CD4-positive, alpha-beta memory T cell (primary cell): ENCODE measurements at regions not wholly inside any gene's neighbourhood (a gene's known extent, or its start where the extent isn't known, plus 50 kb on each side); places are given as distances from the start of the nearest gene placed in this dataset.
"Not testable (repeated sequence)": the region's sequence is repeated elsewhere in the genome, so short reads cannot be mapped to it uniquely, and the experiment has no call there.

Experiments used
- CTCF ChIA-PET: fragments of 350-600 bp; sonication (Branson Sonifier 250); formaldehyde crosslinking; loops from one replicate; lab custom pipeline; 2021; ENCODE audit warnings: inconsistent platforms; ENCODE audit not compliant: partially characterized antibody; lab: Charles Lee
- POLR2A ChIA-PET: fragments of 350-600 bp; sonication (Branson Sonifier 250); formaldehyde crosslinking; loops from one replicate; lab custom pipeline; 2021; ENCODE audit not compliant: partially characterized antibody; lab: Charles Lee
- DNase-seq, 5 donors: peaks; one replicate each; pipeline versions ENCODE4 v3.0.0 to v3.0.0-alpha.2; 2020 to 2022; ENCODE audit warnings: mixed read lengths in 1 of 5
- H3K27ac ChIP-seq: one replicate; pipeline ENCODE4 v1.7.0; 2013; ENCODE audit warnings: low read depth, low read length
- H3K27me3 ChIP-seq: 2 replicates; pipeline ENCODE4 v1.7.0; 2013; ENCODE audit warnings: mild to moderate bottlenecking, low read length, moderate library complexity; ENCODE audit not compliant: insufficient read depth
- H3K36me3 ChIP-seq: 2 replicates; pipeline ENCODE4 v1.7.0; 2013; ENCODE audit warnings: mild to moderate bottlenecking, low read length, moderate library complexity; ENCODE audit not compliant: insufficient read depth
- H3K4me1 ChIP-seq: 2 replicates; pipeline ENCODE4 v1.7.0; 2013; ENCODE audit warnings: mild to moderate bottlenecking, low read length, moderate library complexity; ENCODE audit not compliant: insufficient read depth
- H3K4me3 ChIP-seq, 2 donors: one replicate each; pipeline ENCODE4 v1.7.0; 2013; ENCODE audit warnings: low read length in 2 of 2, mild to moderate bottlenecking in 1 of 2
- H3K9me3 ChIP-seq, 2 donors: one replicate each; pipeline ENCODE4 v1.7.0; 2013; ENCODE audit warnings: low read length in 2 of 2, control low read depth in 1 of 2; ENCODE audit not compliant: control insufficient read depth in 1 of 2
- H3K27ac Mint-ChIP-seq, 7 donors: one replicate each; pipeline ENCODE4 v1.8.0; 2020 to 2021; ENCODE audit warnings: mixed read lengths in 7 of 7, mild to moderate bottlenecking in 6 of 7, inconsistent platforms in 3 of 7, moderate library complexity in 3 of 7
- H3K27me3 Mint-ChIP-seq, 2 donors: one replicate each; pipeline ENCODE4 v1.8.0; 2020 to 2021; ENCODE audit warnings: mixed read lengths in 2 of 2
- H3K36me3 Mint-ChIP-seq, 2 donors: one replicate each; pipeline ENCODE4 v1.8.0; 2020 to 2021; ENCODE audit warnings: mixed read lengths in 2 of 2, inconsistent platforms in 1 of 2, mild to moderate bottlenecking in 1 of 2
- H3K4me1 Mint-ChIP-seq, 4 donors: one replicate each; pipeline ENCODE4 v1.8.0; 2020 to 2021; ENCODE audit warnings: mixed read lengths in 4 of 4, mild to moderate bottlenecking in 1 of 4
- H3K4me3 Mint-ChIP-seq, 8 donors: one replicate each; pipeline ENCODE4 v1.8.0; 2020 to 2021; ENCODE audit warnings: mixed read lengths in 8 of 8, mild to moderate bottlenecking in 7 of 8, moderate library complexity in 6 of 8, inconsistent platforms in 3 of 8
- H3K9me3 Mint-ChIP-seq, 8 donors: one replicate each; pipeline ENCODE4 v1.8.0; 2020 to 2021; ENCODE audit warnings: mixed read lengths in 8 of 8, mild to moderate bottlenecking in 5 of 8, inconsistent platforms in 3 of 8, moderate library complexity in 1 of 8
- intact Hi-C: fragments of 100-400 bp; cut with micrococcal nuclease; formaldehyde crosslinking; loops from one replicate; pipeline ENCODE4 v1.15.1; 2023

DNA sequence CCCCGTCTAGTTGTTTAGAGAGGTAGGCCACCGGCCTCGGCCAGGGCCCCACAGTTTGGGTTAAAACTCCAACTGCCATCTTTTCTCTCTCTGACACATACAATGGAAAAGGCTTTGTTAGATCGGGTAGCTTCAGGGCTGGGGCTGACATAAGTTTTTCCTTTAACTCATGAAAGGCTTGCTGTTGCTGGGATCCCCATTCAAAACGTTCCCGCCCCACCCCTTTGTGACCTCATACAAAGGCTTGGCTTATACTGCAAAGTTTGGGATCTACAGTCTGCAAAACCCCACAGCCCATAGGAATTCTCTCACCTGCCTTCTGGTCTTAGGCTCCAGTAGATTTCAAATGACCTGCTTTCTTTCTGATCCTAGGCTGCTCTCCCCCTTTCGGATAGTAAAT is 154.1 kb downstream of the UNC93B1 start:
- POLR2A ChIA-PET, H3K4me1 Mint-ChIP-seq, DNase-seq, H3K36me3 ChIP-seq, intact Hi-C loops, H3K36me3 Mint-ChIP-seq, H3K9me3 Mint-ChIP-seq, H3K4me3 Mint-ChIP-seq, H3K27ac ChIP-seq, H3K27me3 Mint-ChIP-seq, H3K4me1 ChIP-seq, H3K4me3 ChIP-seq, H3K9me3 ChIP-seq, H3K27ac Mint-ChIP-seq, H3K27me3 ChIP-seq: not testable (repeated sequence)
- CTCF ChIA-PET = interaction anchor here (1.8 kb wide), 1 partner anchor 107 kb away, joined by 4 read pairs; no protein-coding TSS in a partner anchor

DNA sequence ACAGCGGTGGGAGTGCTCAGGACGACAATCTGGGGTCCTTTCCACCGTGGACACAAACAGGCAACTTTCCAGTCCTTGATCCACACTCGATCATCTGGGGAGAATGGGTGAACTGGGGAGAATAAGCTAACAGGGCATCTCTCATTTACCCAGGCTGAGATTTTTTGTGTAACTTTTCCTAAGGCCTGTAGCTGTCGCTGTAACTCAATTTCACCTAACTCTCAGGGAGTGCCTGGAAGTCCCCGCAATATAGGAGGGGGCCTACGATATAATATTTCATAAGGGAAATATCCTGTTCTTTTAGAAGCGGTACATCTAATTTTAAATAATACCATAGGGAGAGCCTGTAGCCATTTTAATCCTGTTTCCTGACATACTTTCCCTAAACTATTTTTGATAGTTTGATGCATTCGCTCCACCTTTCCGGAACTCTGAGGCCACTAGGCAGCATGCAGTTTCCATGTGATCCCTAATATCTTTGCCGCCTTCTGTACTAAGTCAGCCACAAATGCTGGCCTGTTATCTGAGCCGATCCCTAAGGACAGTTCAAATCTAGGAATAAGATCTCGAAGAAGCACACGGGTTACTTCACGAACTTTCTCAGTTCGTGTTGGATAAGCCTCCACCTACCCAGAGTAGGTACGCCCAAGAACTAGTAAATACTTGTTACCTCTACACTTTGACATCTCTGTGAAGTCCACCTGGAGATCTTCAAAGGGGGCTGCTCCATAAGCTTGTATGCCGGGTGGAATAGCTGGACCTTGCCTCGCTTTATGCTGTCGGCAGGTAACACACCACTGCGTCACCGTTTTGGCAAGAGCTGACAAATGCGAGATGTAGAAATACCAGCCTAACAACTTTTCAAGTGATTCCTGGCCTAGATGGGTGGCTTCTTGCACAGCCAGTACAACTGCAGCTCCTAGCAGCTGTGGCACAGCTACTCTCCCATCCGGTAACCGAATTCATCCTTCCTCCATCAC is 155.7 kb downstream of the UNC93B1 start:
- POLR2A ChIA-PET, H3K9me3 ChIP-seq: not testable (repeated sequence)

DNA sequence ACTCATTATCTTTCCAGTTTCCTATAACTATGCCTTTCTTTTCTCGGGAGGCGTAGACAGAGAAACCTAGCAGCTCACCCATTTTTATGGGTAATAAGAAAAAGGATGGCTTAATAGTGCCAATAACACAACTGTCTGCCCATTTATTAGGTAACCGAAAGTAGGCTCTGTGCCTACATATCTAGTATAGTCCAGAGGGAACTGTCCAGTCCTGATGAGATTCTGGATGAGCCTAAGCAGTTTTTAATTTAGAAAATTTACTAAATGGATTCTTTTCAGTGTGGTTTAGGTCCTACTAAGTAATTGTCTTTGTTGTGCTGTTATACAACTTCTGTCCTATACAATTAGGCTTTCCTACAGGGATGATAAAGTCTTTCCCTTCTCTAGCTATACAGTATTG is 157.6 kb downstream of the UNC93B1 start:
- intact Hi-C loops, H3K36me3 Mint-ChIP-seq, H3K9me3 ChIP-seq, H3K4me1 Mint-ChIP-seq, CTCF ChIA-PET, H3K27ac Mint-ChIP-seq, H3K27me3 ChIP-seq, H3K27ac ChIP-seq, H3K9me3 Mint-ChIP-seq, H3K4me3 ChIP-seq, POLR2A ChIA-PET, H3K27me3 Mint-ChIP-seq, H3K4me3 Mint-ChIP-seq, H3K36me3 ChIP-seq, H3K4me1 ChIP-seq, DNase-seq: not testable (repeated sequence)

More for the DNA sequence above, 155.7 kb downstream of the UNC93B1 start:
- H3K36me3 Mint-ChIP-seq, H3K27me3 ChIP-seq, H3K4me3 Mint-ChIP-seq, intact Hi-C loops, H3K36me3 ChIP-seq, DNase-seq, H3K4me1 ChIP-seq, H3K27ac ChIP-seq, H3K9me3 Mint-ChIP-seq, H3K4me1 Mint-ChIP-seq, H3K27me3 Mint-ChIP-seq, H3K27ac Mint-ChIP-seq, H3K4me3 ChIP-seq: not testable (repeated sequence)
- CTCF ChIA-PET = interaction anchor here (1.8 kb wide), 1 partner anchor 109 kb away, joined by 4 read pairs; no protein-coding TSS in a partner anchor

DNA sequence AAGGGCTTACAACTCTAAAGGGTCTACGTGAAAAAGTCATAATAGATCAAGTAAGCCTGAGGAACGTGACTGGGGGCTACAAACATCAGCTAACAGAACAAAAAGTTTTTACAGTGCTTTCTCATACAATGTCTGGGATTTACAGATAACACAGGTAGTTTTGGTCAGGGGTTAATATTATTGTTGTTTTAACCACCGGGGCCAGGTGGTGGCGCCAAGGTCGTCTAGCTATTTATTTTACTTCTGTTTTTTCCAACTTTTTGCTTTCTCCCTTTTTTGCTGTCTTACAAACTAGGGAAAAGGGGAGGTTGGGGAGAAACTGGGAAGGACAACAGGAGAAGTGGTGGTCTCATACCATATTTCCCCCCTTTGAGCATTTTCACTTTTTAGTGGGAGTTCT is 158.6 kb downstream of the UNC93B1 start:
- H3K9me3 ChIP-seq, POLR2A ChIA-PET, H3K36me3 Mint-ChIP-seq, H3K36me3 ChIP-seq, H3K4me1 Mint-ChIP-seq, H3K27me3 ChIP-seq, CTCF ChIA-PET, H3K27ac ChIP-seq, H3K27ac Mint-ChIP-seq, H3K4me3 ChIP-seq, H3K9me3 Mint-ChIP-seq, intact Hi-C loops, H3K4me3 Mint-ChIP-seq, H3K27me3 Mint-ChIP-seq, H3K4me1 ChIP-seq: not testable (repeated sequence)
- peak in 1 of 5 donors; percentile 5 for DNase-seq

DNA sequence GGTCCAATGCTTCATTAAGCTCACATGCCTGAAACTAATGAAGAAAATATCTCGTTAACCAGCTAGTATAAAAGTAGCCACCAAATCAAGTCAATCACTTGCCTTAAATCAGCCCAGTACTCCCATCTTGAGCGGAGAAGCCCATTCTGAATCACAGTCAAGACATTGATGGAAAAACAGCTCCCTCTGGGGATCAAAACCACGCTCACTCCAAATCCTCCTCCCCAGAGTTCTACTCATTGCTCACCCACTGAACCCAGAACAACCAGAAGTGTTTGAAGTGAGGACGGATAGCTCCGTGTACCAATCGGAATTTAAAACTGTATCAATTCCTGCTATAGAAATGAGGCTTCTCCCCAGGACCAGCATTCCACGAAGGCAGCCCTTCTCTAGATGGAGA is 163.3 kb downstream of the UNC93B1 start:
- intact Hi-C loops, H3K9me3 ChIP-seq, H3K4me1 Mint-ChIP-seq, H3K4me3 Mint-ChIP-seq, DNase-seq, H3K9me3 Mint-ChIP-seq, H3K27me3 ChIP-seq, H3K27ac Mint-ChIP-seq, H3K36me3 Mint-ChIP-seq, CTCF ChIA-PET, POLR2A ChIA-PET, H3K4me3 ChIP-seq, H3K4me1 ChIP-seq, H3K27ac ChIP-seq, H3K36me3 ChIP-seq: not testable (repeated sequence)
- peaks cover 5 to 12% of the 10 kb centered on the region in 2 donors for H3K27me3 Mint-ChIP-seq

DNA sequence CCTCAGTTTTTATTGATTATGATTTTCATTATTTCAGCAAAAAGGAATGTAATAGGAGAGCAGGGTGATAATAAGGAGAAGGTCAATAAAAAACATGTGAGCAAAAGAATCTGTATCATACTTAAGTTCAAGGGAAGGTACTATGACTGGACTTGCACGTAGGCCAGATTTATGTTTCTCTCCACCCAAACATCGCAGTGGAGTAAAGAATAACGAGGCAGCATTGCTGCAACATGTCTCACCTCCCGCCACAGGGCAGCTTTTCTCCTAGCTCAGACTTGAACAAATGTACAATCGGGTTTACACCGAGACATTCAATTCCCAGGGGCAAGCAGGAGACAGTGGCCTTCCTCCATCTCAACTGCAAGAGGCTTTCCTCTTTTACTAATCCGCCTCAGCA is 155.7 kb upstream of the ALDH3B2 start:
- intact Hi-C loops, H3K4me3 ChIP-seq, H3K9me3 ChIP-seq, H3K27ac Mint-ChIP-seq, H3K27me3 ChIP-seq, POLR2A ChIA-PET, H3K4me1 ChIP-seq, H3K36me3 ChIP-seq, H3K4me1 Mint-ChIP-seq, H3K4me3 Mint-ChIP-seq, H3K27ac ChIP-seq, H3K36me3 Mint-ChIP-seq, CTCF ChIA-PET, DNase-seq, H3K9me3 Mint-ChIP-seq: not testable (repeated sequence)
- peaks cover 16 to 43% of the 10 kb centered on the region in 2 donors for H3K27me3 Mint-ChIP-seq

DNA sequence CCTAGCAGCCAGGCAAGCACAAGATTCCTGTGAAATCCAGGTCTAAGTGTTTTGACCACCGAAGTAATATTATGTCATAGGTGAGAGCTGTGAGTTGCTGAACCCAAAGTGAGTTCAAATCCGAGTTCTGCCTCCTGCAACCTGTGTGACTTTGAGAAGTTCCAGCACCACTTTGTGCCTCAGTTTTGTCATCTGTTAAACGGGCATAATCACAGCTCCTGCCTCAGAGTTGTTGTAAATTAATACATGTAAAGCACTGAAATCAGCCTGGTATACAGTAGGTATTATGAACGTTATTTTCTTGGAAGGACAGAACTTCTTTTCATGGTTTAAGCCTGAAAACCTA is 152.5 kb upstream of the ALDH3B2 start:
- H3K27ac ChIP-seq, H3K36me3 ChIP-seq, CTCF ChIA-PET, H3K4me1 Mint-ChIP-seq, H3K9me3 ChIP-seq, H3K27me3 ChIP-seq, POLR2A ChIA-PET, H3K36me3 Mint-ChIP-seq, DNase-seq, H3K4me3 ChIP-seq, H3K4me1 ChIP-seq, H3K27ac Mint-ChIP-seq, intact Hi-C loops, H3K9me3 Mint-ChIP-seq: not testable (repeated sequence)
- H3K27me3 Mint-ChIP-seq = peaks cover 20 to 49% of the 10 kb centered on the region in 2 donors
- peak overlapping the region in 1 of 8 donors; percentile 64 for H3K4me3 Mint-ChIP-seq
